Kasumi-1 (cell line): ENCODE measurements at regions not wholly inside any gene's neighbourhood (a gene's known extent, or its start where the extent isn't known, plus 50 kb on each side); places are given as distances from the start of the nearest gene placed in this dataset.

Experiments used
- DNase-seq, 2 experiments: peaks; one replicate each; lab custom pipeline; 2025; lab: John Stamatoyannopoulos, UW

DNA sequence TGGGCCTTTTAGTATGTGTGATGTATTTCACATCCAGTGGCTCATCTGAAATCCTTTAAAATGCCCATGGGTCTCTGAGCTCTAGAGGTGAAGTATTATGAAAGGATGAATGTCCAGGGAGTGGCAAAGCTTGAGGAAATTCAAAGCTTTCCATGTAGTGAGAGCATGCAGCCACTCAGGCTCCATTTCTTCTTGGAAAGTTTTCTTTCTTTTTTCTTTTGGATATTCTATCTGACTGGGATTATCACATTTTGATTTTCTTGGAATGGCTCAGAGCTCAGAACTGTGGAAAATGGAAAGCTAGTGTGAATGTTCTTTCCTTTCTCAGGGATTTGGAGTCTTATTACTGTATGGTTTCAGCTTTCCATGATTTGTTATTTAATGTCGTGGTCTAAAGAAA lies 397.4 kb downstream of the CD109 start:
- DNase-seq: no peak

DNA sequence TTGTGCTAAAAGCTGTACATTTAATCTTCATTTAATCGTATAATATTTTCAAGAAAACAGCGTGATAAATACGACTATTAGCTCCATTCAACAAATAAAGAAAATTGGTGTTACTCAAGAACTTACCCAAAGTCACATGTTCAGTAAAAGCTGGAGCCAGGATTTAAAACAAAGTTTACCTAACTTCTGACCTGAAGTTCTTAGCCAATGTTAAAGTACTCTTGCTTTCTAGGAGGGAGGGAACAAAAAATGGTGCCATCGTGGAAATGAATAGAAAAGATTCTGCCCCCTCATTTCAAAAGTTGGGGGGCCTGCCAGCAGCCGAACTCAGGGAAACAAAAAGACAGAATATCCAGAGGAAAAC lies 395.8 kb downstream of the CD109 start:
- no peak for DNase-seq

DNA sequence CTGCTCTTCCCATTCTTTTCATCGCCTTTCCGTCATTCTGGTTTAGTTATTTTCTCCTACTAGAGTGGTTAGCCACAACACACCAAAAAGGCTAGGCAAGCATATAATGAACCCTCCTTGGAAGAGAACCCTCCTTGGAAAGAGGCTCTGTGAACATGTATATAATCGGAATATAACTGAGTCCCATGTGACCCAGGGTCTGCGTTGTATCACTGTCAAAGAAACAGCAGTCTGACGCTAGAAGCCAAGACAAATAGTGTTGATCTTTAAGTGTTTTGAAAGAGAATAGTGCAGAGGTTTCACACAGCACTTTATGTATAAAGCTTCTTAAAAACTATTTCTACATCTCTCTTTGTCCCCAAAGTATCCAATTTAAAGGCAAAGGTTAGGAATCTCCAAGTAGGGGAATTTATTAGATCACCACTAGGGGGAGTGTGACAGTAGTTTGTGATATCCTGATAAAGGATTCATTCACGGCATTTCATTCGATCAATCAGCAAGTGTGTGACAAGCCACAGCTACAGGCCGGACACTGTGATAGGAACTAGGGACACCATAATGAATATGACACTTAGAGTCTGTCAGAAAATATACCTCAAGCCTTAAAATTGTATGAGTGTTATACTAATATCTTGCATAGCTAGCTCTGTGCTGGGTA lies 395.3 kb downstream of the CD109 start:
- DNase-seq: peak; percentile 61 to 86

DNA sequence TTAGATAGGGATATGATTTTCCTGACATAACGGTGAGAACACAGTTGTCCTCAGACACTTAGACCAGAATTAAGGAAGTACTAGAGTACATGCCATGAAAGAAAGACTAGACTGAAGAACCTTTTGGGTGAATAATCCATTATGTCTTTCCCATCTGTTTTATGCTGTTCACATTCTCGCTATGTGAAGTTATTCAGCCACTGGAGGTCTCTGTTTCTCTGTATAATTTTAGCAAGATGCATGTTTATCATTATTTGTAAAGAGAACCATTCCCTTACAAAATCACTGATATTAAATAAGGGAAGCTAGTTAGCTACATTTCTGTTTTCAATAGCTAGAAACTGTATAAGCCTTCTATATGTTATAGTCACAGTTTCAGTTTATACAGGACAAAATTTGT lies 391.9 kb downstream of the CD109 start:
- peak; percentile 42 to 46 for DNase-seq

DNA sequence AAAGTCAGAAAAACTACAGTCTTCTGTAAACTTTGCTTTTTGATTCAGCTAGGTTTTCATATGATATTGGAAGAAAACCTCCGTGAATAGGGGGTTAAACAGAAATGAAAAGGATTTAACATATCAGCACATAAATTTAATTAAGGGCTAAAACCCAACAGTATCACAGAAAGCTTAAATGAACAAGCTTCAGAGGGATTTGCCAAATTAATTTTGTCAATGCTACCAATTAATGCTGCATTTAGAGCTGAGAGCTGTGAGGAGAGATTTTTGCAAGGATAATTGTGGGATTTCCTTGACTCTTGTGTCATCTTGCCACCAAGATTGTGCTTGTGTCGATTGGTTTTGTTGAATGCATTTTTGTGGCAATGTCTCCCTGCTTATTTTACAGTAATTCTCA lies 379.9 kb downstream of the CD109 start:
- no peak for DNase-seq

DNA sequence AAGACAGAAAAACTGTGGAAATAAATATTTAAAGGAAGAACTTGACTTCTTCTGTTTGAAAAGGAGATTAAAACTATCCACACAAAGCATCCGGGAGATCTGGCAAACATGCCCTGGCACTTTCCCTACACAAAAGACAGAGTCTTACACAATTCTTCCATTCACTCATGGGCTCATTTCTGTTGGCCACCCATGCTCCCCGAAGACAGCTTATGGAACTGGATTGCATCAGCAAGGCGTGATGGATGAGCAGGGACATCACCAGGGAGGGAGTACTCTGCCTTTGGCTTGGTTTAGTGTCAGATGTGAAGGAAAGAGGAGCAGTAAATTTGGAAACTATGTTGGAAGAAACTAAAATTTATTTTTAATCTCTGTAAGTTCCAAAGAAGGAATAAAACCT lies 379.3 kb downstream of the CD109 start:
- no peak for DNase-seq

DNA sequence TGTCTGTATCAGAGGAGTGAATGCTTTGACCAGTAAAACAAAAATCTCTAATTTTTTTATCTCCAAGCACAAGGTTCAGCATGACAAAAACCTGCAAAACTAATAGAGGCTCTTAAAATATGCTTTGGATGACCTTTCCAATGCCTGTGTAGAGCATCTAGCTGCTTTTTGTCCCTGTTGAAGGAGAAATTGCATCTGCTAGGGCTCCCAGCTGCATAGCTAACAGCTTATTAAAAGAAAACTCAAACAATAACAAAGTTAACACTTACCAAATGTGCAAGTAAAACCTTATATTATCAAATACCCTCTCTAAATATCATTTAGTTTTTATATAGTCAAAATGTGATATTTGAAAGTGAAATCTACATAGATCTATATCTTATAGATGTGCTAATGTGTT lies 378.6 kb downstream of the CD109 start:
- no peak for DNase-seq

DNA sequence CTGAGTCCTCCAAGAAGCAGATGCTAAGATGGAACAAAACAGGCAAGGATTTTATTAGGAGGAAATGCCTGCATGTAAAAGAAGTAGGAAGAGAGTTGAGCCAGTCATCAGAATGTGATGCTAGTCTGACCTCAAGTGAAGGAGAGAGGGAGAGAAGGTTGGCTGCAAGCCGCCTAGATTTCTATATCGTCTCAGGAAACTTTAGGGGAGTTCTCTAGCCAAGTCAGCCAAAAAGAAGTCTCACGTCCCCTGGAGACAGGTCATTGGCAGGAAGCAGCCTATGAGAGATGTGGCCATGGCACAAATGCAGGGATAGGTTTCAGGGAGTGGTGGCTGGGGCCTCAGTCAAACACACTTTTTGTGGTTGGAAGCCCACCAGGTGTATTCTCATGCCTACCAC lies 378.0 kb downstream of the CD109 start:
- DNase-seq: no peak

DNA sequence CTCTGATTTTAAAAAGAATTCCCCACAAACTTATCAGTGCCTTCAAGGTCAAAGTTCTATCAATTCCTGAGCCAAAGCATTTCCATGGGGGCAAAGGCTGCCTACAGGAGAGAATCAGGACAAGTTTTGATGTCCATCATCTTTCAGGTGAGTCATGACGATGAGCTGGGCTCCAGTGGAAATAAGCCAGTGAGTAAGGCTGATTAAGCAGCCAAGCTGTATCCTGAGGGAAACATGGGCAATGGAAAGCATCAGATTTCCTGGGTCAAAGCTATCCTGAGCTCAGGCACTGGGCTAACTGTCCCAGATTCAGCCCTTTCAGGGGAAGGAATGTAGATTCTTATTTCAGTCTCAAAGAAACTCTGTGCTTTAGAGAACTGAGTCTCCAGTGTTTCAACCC lies 377.4 kb downstream of the CD109 start:
- no peak for DNase-seq

DNA sequence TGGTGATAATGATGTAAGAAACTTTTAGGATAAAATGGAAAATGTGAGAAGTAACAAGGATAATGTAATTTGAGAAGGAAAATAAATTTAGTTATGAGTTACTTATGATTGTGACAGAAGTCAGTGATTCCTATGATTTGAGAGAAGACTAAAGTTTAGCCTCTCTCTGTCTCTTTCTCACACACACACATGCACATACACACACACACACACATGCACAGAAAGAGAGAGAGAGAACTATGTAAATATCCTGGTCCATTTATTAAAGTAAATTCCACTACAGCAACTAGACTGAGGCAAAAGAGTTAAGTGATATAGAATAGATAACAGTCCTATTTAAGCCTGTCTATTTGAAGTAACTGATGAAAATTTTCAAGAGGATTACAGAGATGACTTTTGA lies 375.2 kb downstream of the CD109 start:
- no peak for DNase-seq

DNA sequence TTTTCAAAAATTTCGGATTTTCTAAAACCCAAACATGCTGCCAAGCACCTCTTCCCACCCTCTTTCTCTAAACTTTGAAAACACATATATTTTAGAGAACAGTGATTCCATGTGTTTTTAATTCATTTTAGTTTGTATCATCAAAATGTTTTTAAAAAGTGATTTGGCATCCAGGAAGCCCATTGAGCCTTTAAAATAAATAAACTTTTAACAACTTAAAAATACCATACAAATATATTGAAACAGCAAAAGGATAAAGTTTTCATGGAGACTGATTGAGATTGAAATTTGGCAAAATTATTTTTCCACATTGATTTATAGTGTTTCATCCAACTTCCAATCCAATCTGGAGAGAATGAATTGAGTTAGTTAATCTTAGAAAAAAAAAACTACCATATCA lies 374.7 kb downstream of the CD109 start:
- DNase-seq: no peak

DNA sequence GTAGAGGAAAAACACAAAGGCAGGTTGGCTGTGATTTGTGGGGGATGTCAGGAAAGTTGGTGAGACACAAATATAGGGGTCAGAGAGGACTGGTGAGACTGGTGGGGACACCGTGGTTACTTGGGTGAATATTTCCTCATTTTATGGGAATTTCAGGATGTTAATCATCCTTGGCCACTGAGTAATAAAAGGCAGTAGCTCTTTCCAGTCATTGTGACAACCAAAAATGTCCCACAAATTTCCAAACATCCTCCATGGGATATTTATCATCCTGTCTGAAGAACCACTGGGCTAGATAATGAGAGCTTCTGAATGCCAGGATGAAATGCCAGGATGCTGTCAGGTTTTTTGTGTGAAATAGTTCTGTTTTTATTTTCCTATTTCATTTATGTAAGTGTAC lies 374.1 kb downstream of the CD109 start:
- DNase-seq: no peak

DNA sequence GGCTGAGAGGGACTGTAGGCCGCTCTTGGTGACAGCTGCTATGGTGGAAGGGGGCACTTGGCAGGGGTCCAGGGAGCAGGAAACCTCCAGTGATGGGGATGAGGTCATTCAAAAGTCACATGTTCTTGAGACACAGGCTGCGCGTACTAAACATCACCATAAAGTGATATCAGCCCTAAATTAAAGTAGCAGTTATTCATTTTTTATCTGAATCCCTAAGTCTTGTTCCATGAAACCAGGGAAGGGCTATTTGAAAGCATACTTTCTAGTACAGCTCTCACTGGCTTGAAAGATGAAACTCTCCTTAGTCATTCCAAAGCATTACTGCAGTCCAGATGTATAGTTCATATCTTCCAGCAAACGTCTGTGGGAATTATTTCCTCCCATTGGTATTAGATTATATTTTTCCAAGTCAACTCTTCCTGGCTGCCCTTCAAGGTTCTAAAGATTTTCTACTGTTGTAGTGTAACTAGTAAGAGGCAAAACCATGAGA lies 373.1 kb downstream of the CD109 start:
- DNase-seq: no peak

DNA sequence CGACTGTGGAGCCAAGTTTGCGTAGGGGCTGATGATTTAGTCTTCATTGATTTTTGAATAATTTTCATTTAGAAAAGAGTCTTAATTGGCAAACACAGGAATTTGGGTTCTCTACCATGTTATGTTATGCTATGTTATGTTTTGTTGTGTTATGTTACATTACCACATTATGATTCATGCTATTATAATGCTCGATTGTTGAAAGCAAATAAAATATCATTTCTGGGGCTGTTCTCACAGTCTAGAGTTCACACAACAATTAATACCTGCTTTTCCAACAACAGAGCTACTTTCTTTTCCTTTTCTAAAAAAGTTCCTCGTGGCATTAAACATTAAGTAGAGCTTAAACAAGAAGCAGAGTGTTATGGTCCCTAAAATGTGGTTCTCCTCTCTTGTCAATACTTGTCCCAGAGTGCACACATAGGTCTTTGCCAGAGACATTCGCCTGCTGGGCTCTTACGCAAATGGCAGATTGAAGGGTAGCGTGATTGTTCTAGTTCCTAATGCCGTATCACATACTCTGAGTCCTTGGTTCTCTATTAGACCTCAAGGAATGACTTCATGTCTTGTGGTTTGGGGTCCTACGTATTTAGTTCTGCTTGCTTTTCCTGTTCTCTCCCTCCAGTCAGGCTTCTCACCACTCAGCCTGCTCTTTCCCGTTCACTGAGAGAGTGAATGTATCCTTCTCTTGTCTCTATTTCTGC lies 370.3 kb downstream of the CD109 start:
- DNase-seq: peak; percentile 79 to 86

DNA sequence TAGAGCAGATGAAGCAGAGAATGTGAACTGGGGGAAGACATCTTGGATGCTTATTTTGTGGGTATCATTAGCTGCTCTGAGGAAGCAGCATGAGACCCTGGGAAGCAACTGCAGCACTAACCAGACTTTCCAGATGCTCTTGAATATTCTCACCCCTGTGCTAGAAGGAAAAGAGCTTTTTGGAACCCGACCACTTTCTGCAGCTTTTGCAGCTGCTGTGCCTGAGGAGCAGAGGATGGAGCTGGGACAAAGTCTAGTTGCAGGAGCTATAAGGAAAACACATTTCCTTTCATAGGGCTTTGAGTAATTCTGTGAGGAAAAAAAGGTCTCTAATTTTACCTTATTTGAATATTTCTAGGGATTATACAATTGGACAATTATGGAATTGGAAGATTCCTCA lies 369.7 kb downstream of the CD109 start:
- no peak for DNase-seq

DNA sequence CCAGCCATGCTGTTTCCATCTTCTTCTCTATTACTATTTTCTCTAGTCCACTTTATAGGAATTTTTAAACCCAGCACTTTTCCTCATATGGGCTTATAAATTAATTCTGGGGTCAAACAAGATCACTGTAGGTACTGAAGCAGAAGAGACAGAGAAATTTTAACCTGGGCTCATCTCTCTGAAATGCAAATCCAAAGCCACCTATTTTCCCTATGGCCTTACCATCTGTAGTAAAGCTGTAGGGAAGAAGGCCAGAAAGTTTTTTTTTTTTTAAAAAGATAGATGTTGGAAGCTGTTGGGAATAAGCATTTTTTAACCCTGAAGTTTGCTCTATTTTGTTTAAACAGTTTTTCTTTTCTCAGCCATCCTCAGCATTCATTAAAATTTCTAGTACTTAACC lies 367.4 kb downstream of the CD109 start:
- DNase-seq: no peak

DNA sequence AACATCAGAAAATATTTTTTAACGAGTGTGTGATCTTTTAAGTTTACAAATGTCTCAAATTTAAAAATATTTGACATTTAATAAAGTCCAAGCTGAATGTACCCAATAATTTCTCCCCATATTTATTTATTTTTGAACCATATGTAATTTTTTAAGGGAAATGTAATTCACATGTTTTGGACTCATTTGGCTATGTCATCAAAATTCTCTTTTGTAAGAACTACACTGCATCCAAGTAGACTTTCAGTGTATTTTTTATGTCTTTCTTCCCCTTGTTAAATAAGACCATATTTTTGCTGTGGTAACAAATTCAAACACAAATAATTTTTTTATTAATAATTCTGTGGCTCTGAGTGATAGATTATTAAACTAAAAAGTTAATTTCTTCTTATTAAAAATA lies 365.2 kb downstream of the CD109 start:
- DNase-seq: no peak

DNA sequence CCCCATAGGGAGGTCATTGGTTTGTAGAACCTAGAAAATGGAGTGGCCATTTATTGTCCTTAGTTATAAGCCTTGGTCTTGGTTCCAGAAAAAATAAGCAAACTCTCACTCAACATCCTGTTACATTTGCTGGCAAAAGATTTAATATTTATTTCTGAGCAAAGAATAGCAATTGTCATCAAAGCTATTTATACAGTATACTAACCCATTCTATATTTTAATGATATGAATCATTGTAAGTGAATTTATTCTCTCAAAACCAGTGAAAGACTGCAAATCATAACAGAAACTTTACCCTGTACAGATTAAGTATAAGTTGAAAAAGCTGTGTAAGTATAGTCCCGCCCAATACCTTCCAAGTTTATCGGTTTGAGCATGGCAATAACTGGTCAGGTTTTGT lies 364.4 kb downstream of the CD109 start:
- DNase-seq: no peak

DNA sequence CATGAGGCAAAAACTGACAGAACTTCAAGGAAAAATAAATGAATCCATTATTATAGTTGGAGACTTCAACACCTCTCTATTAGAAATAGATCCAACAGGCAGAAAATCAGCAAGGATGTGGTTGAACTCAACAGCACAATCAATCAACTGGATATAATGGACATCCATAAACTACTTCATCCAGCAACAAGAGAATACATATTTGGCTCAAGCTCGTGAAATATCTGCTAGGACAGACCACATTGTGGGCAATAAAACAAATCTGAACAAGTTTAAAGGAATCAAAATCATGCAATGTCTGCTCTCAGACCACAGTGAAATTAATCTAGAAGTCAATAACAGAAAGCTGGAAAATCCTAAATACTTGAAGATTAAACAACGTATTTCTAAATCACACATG lies 362.6 kb downstream of the CD109 start:
- no peak for DNase-seq

DNA sequence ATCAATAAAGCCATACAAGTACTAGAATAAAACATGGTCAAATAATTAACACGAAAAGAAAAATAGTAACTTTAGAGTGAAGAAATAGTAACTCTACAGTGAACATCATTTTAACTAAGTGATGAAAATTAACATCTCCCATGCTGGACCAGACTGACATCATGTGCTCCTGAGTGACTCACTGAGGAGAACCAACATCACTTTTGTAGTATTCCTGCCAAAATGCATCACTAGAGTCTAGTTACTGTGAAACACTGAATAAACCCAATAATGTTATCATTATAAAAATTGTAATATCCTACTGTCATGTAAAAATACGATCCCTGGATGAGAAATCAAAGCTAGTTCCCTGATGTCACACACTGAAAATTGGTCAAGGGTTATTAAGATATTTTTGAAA lies 361.3 kb downstream of the CD109 start:
- DNase-seq: no peak

DNA sequence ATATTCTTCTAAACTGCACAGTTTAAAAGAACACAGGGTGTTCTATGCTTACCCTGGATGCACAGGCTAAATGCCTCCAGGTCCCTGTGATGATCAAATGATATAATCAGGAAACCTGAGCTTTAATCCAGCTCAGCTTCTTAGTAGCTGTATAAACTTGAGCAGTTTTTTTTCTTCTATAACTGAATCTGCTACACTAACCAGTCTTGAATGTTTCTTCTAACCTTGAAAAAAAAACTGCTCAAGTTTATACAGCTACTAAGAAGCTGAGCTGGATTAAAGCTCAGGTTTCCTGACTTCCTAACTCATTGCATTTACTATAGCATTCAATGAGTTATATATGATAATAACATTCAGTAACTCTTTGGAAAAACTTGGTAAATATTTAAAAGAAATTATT lies 358.2 kb downstream of the CD109 start:
- DNase-seq: no peak

DNA sequence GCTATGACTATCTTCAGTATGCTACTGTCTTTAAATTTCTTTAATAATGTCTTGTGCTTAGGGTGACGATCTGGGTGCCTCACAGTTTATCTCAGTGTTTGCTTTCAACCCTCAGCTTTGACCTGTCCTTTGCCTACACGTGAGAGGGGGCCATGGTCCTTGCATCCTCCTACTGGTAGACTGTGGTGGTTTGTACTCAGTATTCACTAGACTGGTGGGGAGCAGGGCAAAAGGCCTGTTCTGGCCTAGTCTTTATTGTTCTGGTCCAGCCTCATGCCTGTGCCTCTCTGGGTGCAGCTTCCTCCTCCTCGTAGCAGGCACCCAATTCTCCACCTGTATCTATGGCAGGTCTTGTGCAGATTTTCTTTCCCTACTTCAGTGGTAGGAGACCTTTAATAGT lies 354.9 kb downstream of the CD109 start:
- DNase-seq: no peak

DNA sequence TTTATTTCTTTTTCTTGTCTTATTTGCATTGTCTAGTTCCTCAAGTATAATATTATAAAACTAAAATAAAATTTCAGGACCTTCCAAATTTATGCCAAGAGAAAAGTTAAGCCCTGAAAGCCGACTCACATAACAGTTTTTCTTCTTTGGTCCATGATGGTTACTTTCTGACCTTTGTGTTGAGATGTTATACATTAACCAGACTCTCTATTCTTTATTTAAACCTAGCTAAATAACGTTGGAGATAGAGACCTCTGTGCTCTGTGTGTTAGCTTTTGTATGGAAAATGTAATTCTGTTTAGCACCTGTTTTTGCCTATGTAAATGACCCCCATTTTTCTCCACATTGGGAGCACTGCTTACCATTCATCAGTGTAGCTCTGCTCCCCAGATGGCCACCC lies 352.4 kb downstream of the CD109 start:
- no peak for DNase-seq
